HG02981 (cell line): ENCODE measurements at regions not wholly inside any gene's neighbourhood (a gene's known extent, or its start where the extent isn't known, plus 50 kb on each side); places are given as distances from the start of the nearest gene placed in this dataset.

ENCODE experiments used
- ATAC-seq: cut with Tn5 transposase; IDR thresholded peaks from one replicate; pipeline ENCODE4 v1.9.1; 2021; ENCODE audit warnings: mild to moderate bottlenecking, moderate library complexity; ENCODE audit not compliant: unreplicated experiment

GRCh38 chr1:9419369-9420041 lies 119.8 kb upstream of the SLC25A33 start:
- ATAC-seq = no peak

- ATAC-seq = no peak
Observed at GRCh38 chr1:9420835-9421532, 118.3 kb upstream of the SLC25A33 start.

- no peak for ATAC-seq
Observed at GRCh38 chr1:9421533-9421873, 117.8 kb upstream of the SLC25A33 start.

- no peak for ATAC-seq
Observed at GRCh38 chr1:9422321-9422720, 116.9 kb upstream of the SLC25A33 start.

GRCh38 chr1:9422911-9423505 lies 116.3 kb upstream of the SLC25A33 start:
- ATAC-seq = no peak

- ATAC-seq = no peak
Observed at GRCh38 chr1:9424261-9424660, 115.0 kb upstream of the SLC25A33 start.

- ATAC-seq = peak; percentile 18
Observed at GRCh38 chr1:9425859-9426258, 113.4 kb upstream of the SLC25A33 start.

- peak; percentile 60 for ATAC-seq
Observed at GRCh38 chr1:9426291-9426711, 113.0 kb upstream of the SLC25A33 start.

GRCh38 chr1:9427388-9427787 lies 111.9 kb upstream of the SLC25A33 start:
- no peak for ATAC-seq

- peak; percentile 71 for ATAC-seq
Observed at GRCh38 chr1:9428601-9429341, 110.5 kb upstream of the SLC25A33 start.

- no peak for ATAC-seq
Observed at GRCh38 chr1:9429342-9429711, 109.9 kb upstream of the SLC25A33 start.

- no peak for ATAC-seq
Observed at GRCh38 chr1:9434247-9435152, 104.8 kb upstream of the SLC25A33 start.

GRCh38 chr1:9435153-9435636 lies 104.1 kb upstream of the SLC25A33 start:
- no peak for ATAC-seq

- ATAC-seq = no peak
Observed at GRCh38 chr1:9435854-9436640, 103.2 kb upstream of the SLC25A33 start.

GRCh38 chr1:9437961-9438430 lies 101.3 kb upstream of the SLC25A33 start:
- ATAC-seq = no peak

GRCh38 chr1:9438431-9439073 lies 100.7 kb upstream of the SLC25A33 start:
- ATAC-seq = no peak

GRCh38 chr1:9439074-9439761 lies 100.0 kb upstream of the SLC25A33 start:
- no peak for ATAC-seq

GRCh38 chr1:9440261-9440660 lies 99.0 kb upstream of the SLC25A33 start:
- ATAC-seq = no peak
